Daoy (cell line): ENCODE measurements at regions not wholly inside any gene's neighbourhood (a gene's known extent, or its start where the extent isn't known, plus 50 kb on each side); places are given as distances from the start of the nearest gene placed in this dataset.
A peak's percentile ranks its signal among the peaks of the same experiment; 100 is the strongest.

Experiments used
- DNase-seq: peaks from one replicate; pipeline ENCODE4 v3.0.0-alpha.2; 2015; ENCODE audit warnings: low read depth

- DNase-seq = peak; percentile 67
Observed at GRCh38 chr20:10863337-10864060, 189.7 kb upstream of the JAG1 start.

DNA sequence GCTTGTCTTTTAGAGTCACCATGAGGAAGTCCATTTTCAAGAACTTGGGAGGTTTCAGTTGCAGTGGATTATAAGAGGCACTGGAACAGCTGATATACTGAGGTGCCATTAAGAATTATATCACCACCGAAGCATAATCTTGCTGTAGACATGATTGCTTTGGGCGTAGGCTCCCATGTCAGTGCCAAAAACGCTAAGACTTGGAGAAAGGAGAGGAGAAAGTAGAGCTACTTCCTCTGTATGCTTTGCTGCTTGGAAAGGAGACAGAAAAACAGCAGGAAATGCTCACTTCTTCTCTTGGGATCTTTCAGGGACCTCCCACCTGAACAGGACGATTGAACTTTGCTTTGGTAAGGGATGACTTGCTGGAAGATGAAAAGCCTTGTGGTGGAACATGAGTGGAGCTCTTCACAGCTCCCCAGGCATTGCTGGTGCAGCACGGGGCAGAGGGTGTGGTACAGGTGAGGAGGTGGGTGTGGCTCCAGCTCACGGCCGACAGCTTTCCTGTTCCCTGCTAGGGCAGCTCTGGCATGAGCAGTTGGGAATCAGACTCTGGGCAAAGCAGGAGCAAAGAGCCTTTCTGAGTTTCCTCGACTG is 190.4 kb upstream of the JAG1 start:
- peak; percentile 27 for DNase-seq

DNA sequence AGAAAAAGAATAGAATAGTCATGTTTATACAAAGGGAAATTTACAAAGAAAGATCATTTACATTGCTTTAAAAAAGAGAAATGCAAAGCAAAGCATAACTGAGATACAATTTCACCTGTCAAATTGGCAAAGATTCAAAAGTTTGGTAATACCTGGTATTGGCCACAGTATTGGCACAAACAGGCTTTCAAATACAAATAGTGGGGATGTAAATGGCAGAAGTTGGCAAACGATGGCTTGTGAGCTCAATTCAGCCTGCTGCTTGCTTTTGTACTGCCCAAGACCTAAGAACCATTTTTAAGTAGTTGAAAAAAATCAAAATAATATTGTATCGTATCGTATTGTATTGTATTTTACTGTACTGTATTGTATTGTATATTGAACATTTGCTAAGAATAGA is 194.5 kb upstream of the JAG1 start:
- no peak for DNase-seq

- no peak for DNase-seq
Observed at GRCh38 chr20:10873026-10873425, 199.2 kb upstream of the JAG1 start.

GRCh38 chr20:10875653-10876052 is 201.9 kb upstream of the JAG1 start:
- no peak for DNase-seq

DNA sequence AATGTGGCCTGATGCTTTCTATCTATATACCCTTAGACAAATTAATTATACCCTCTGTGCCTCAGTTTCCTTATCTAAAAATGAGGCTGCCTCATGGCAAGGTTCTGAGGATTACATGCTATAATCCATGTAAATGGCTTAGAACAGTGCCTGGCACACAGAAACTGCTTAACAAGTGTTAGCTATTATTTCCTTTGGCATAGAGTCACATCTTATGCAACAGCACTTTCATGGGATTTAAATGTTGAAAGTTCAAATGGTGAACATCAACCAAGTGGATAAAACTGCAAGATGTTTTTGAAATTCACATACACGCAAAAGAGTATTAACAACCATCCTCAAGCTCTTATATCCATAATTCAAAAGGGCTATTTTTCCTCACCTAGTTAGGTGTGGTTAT is 202.8 kb upstream of the JAG1 start:
- no peak for DNase-seq

GRCh38 chr20:10877342-10877741 is 203.5 kb upstream of the JAG1 start:
- no peak for DNase-seq

DNA sequence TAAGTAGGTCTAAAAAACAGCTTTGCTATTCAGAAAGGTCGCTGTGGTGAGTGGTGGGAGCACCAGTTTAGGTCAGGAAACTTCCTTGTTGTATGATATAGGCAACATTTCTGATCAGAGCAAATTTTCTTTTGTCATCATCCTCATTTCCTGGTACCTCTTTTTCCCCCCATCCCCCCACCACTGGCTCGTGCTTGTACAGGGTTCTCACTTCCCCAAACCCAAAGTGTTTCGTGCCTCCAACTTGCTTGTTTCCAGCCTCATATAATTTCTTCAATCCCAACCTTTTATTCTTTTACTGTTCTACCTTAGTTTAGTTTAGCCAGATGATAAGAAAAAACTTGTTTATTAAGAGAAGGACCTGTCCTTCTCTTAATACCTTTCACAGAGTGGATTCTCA is 209.4 kb upstream of the JAG1 start:
- no peak for DNase-seq

DNA sequence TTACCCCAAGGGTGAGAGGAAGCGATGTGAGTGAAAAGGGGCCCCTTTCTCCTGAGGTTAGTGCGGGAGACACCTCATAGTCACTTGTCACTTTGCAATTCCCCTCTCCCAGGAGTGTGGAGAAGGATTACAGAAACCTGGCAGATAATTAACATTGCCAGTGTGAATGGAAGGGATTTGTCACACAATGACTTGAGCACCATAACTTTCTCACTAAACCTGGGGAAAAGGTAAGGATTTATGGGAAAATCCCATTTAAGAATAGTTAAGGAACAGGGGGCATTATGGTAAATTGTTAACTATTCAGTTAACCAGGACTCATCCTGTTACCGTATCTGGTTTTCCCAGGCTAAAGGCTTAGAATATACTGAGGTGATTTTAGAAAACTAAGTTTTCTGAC is 219.5 kb upstream of the JAG1 start:
- DNase-seq = no peak

- no peak for DNase-seq
Observed at GRCh38 chr20:10897336-10897735, 223.5 kb upstream of the JAG1 start.

GRCh38 chr20:10898552-10898951 is 224.8 kb upstream of the JAG1 start:
- DNase-seq = no peak

DNA sequence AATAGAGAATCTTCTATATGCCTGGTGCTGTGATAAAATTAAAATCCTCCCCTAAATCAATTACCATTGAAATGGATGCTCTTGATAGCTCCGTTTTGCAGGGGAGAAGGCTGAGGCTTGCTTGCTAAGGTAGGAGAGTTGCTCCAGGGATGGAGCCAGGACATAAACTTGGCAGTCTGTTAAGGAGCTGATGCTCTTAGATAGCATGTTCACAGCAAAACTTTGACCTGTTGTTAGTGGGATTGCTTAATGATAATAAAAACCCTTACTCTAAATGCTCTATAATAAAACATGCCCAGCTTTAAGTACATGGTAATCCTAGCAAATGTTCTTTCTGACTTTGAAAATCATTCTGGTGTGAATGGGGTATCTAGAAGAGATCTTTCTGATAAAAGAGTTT is 228.4 kb upstream of the JAG1 start:
- DNase-seq = no peak

GRCh38 chr20:10902576-10903282 is 228.9 kb upstream of the JAG1 start:
- no peak for DNase-seq

GRCh38 chr20:10906834-10907233 is 233.0 kb upstream of the JAG1 start:
- no peak for DNase-seq

DNA sequence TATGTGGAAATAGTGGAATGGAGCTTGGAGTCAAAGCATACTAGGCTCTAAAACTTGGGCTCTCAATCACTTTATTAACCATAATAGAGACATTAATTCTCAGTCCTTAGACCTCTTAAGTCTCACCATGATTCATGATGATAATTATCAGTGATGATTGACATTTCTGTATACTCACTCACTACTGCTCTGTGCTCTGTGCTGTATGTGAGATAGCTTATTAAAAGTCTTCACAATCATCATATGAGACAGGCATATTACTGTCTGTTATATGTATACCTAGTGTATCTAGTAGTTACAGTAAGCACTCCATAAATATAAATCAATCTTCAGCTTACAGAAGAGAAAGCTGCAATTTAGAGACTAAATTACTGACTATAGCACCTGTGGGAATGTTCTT is 236.0 kb upstream of the JAG1 start:
- no peak for DNase-seq

GRCh38 chr20:10910535-10911178 is 236.9 kb upstream of the JAG1 start:
- DNase-seq = no peak

- no peak for DNase-seq
Observed at GRCh38 chr20:10911298-10911697, 237.5 kb upstream of the JAG1 start.

DNA sequence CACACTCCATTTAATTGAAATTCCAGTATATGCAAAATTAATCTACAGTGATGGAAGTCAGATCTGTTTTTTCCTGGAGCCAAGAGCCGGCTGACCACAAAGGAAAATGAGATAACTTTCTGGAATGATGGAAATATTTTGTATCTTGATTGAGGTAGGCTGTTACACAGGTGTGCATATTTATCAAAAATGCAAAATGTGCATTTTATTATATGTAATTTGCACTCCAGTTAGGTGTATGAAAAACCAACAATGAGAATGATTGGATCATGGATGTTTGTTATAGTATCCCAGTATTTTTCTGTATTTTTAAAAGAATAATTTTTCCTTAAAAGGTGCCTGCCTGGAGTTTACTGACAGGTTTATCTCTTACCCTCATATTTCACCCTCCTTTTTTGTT is 242.0 kb upstream of the JAG1 start:
- DNase-seq = no peak

DNA sequence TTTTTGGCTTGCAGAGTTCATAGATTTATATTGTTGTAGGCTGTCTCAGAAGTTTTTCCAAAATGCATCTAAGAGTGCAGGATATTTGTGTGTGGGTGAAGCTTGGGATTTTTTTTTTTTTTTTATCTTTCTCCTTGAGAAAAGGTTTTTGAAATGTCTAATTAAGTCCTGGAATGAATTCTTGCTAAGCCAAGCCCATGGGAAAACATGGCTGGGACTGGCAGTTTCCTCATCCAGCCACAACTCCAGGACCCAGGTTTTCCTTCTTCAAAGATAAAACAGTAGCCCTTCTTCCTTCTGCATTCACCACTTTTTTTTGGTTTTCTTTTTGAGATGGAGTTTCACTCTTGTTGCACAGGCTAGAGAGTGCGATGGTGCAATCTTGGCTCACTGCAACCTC is 242.5 kb upstream of the JAG1 start:
- DNase-seq = no peak

DNA sequence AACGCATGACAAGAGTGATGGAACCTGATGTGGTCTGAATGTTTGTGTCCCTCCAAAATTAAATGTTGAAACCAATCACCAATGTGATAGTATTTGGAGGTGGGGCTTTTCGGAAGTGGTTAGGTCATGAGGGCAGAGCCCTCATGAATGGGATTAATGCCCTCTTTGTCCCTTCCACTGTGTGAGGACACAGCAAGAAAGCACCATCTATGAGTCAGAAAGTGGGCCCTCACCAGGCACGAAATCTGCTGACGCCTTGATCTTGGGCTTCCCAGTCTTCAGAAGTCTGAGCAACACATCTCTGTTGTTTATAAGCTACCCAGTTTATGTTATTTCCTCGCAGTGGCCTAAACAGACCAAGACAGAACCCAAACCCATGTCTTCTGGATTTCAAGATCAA is 244.0 kb upstream of the JAG1 start:
- no peak for DNase-seq

DNA sequence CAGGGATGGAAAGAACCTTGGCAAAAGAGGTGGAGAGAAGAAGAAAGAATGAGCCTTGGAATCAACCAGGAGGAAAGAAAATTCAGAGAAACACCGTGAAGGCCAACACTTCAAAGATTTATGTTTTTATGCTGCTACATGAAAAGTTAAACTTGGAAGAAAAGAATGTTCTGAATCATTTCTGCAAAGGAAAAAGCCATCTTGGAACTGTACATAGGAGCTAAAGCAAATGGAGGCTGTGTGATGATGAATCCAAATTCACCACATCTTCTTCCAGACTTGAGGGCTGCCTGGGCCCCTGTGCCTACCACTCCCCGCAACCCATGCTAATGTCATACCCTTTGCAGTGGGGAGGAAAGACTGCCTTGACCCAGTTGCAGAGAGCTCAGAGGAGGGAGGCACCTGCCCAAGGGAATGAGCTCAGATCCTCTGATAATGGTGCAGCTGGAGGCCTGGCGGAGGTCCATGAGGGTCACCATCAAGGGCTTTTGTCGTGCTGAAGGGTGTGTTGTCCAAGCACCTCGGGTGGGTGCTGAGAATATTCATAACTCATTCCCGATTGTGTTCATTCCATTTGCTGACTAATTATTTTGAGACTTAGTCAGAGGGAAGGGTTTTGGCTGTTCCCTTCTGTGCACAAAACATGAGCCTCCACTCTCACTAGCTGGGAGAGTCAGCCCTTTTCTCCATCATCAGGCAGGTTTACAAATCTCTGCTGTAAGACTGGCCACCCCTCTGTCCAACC is 245.8 kb upstream of the JAG1 start:
- peak; percentile 83 for DNase-seq

DNA sequence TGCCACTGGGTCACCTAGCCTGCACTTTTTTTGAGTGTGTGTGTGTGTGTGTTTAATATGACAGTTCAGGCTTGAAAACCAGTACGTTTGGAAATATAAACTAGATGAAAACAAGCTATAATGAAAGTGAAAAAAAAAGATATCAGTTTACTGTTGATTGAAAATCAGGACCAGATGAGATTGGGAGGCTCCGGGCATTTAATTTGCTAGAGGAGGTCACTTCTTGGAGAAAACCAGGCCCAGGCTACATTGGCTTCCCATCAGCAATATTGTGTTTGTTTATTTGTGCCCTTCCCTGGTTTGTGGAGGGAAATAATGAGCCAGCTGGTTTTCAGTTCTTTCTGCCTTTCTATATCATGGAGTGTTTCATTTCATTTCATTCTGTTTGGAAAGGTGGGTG is 246.6 kb upstream of the JAG1 start:
- no peak for DNase-seq
